GM10248 (cell line): ENCODE measurements at regions not wholly inside any gene's neighbourhood (a gene's known extent, or its start where the extent isn't known, plus 50 kb on each side); places are given as distances from the start of the nearest gene placed in this dataset.

Experiments
- CTCF ChIA-PET: fragments of 300-600 bp; sonication (Branson Sonifier 250); formaldehyde crosslinking; extraction: SDS; loops from one replicate; lab custom pipeline; 2021; ENCODE audit warnings: antibody characterized with exemption; lab: Yijun Ruan, JAX
- POLR2A ChIA-PET: fragments of 350-650 bp; sonication (Branson Sonifier 250); formaldehyde crosslinking; extraction: SDS; loops from one replicate; lab custom pipeline; 2020; ENCODE audit warnings: antibody characterized with exemption; lab: Yijun Ruan, JAX
- DNase-seq: peaks from one replicate; pipeline ENCODE4 v3.0.0; 2012; ENCODE audit errors: extremely low spot score
- CTCF ChIP-seq: IDR thresholded peaks from 2 replicates; pipeline ENCODE4 v1.5.1; 2012; ENCODE audit warnings: mild to moderate bottlenecking, low read depth; ENCODE audit errors: extremely low read depth, missing control alignments, control extremely low read depth

- TF ChIP-seq CTCF, result no peak
- no peak for DNase-seq
- POLR2A ChIA-PET, result no interaction called here
- CTCF ChIA-PET, result interaction anchor here (1.3 kb wide), 1 partner anchor 15 kb away, joined by 3 read pairs; no protein-coding TSS in a partner anchor
These were observed 64.5 kb upstream of the CADPS start for GRCh38 chr3:62939707-62940106.

- no peak for TF ChIP-seq CTCF
- POLR2A ChIA-PET, result no interaction called here
- no peak for DNase-seq
- CTCF ChIA-PET, result no interaction called here
These were observed 65.8 kb upstream of the CADPS start for GRCh38 chr3:62940771-62941563.

DNA sequence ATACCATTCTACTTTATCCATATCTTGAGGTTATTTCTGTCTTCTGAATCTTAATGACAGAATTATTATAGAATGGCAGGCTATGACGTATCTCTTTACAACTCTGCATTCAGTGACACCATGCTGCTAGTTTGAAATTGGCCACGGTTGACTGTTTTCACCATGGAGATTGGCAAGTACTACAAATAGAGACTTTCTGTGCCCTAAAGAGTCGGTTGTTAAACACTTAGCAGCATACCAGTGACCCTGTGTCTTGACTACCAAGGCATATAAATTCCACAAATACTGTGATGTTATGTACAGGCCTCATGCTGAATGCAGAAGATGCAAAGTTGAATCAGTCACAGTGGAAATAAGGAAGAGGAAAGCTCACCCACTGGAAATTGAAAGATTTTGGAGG is 67.0 kb upstream of the CADPS start:
- ChIA-PET CTCF (no interaction called here), POLR2A (no interaction called here)
- TF ChIP-seq CTCF, result no peak
- no peak for DNase-seq

GRCh38 chr3:62942764-62943163 is 67.5 kb upstream of the CADPS start:
- no peak for DNase-seq
- TF ChIP-seq CTCF, result no peak
- POLR2A ChIA-PET, result no interaction called here
- CTCF ChIA-PET, result no interaction called here

DNA sequence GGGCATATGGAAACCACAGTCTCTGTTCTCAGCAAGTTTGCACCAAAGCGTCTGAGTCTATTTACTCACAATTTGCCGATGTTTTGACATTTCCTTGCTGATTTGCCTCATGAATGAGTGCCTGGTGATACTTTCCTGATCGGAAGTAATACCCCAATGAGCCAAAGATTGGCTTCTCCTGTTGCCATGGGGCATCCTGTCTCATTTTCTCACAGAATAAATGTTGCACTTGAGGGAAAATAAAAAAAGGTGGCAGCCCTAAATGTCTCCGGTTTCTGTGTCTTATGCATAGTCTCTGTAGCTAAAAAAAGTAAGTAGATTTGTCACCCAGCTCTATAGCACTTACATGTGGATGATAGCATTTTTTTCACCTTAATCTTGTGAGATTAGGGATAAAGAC is 73.7 kb upstream of the CADPS start:
- DNase-seq, result no peak
- CTCF ChIA-PET, result no interaction called here
- POLR2A ChIA-PET, result no interaction called here
- no peak for TF ChIP-seq CTCF

- no peak for DNase-seq
- POLR2A ChIA-PET, result no interaction called here
- no peak for TF ChIP-seq CTCF
- CTCF ChIA-PET, result no interaction called here
These were observed 75.0 kb upstream of the CADPS start for GRCh38 chr3:62950210-62950609.
